CD14-positive monocyte (primary cell): ENCODE measurements at regions not wholly inside any gene's neighbourhood (a gene's known extent, or its start where the extent isn't known, plus 50 kb on each side); places are given as distances from the start of the nearest gene placed in this dataset.

Experiments
- DNase-seq, 3 donors: peaks; one replicate each; pipeline ENCODE4 v3.0.0-alpha.2; 2011 to 2022
- H2AFZ ChIP-seq: 2 replicates; pipeline ENCODE4 v1.6.0; 2012; ENCODE audit warnings: mild to moderate bottlenecking, low read depth, low read length, inconsistent platforms; ENCODE audit not compliant: insufficient read depth, poor library complexity, severe bottlenecking
- H3K27ac ChIP-seq, 2 donors: 1 replicate in 1 of 2; 2 replicates in 1 of 2; pipeline ENCODE4 v1.5.1; 2012 to 2013; ENCODE audit warnings: low read length in 2 of 2, control low read depth in 1 of 2, inconsistent platforms in 1 of 2, low read depth in 1 of 2, mild to moderate bottlenecking in 1 of 2
- H3K27me3 ChIP-seq, 2 donors: one replicate each; pipeline versions ENCODE4 v1.6.0 to v1.6.1; 2011 to 2013; ENCODE audit warnings: low read length in 2 of 2; ENCODE audit not compliant: control insufficient read depth in 2 of 2, insufficient read depth in 2 of 2
- H3K36me3 ChIP-seq, 2 donors: replicated peaks in 1 of 2; 1 replicate in 1 of 2; 2 replicates in 1 of 2; pipeline versions ENCODE4 v1.5.1 to v1.6.1; 2012 to 2013; ENCODE audit warnings: low read length in 2 of 2, control low read depth in 1 of 2, inconsistent platforms in 1 of 2, mild to moderate bottlenecking in 1 of 2; ENCODE audit not compliant: insufficient read depth in 2 of 2, control insufficient read depth in 1 of 2
- H3K4me1 ChIP-seq, 2 donors: 1 replicate in 1 of 2; 2 replicates in 1 of 2; pipeline versions ENCODE4 v1.5.1 to v1.6.1; 2012 to 2013; ENCODE audit warnings: low read length in 2 of 2, control low read depth in 1 of 2, inconsistent platforms in 1 of 2, mild to moderate bottlenecking in 1 of 2, moderate library complexity in 1 of 2; ENCODE audit not compliant: insufficient read depth in 2 of 2, control insufficient read depth in 1 of 2
- H3K4me2 ChIP-seq: replicated peaks from 2 replicates; pipeline ENCODE3; 2012; ENCODE audit warnings: low read length, moderate library complexity, mild to moderate bottlenecking; ENCODE audit not compliant: poor library complexity, severe bottlenecking; ENCODE audit errors: extremely low read depth
- H3K4me3 ChIP-seq, 3 experiments: fragments of 200-600 bp in 1 of 3; sonication (generic) in 1 of 3; replicated peaks in 1 of 3; 1 replicate in 2 of 3; 2 replicates in 1 of 3; pipeline ENCODE4 v1.5.1; 2011 to 2013; ENCODE audit warnings: low read length in 3 of 3, mild to moderate bottlenecking in 3 of 3, control low read depth in 2 of 3, low read depth in 2 of 3, inconsistent platforms in 1 of 3, moderate library complexity in 1 of 3
- H3K79me2 ChIP-seq: 2 replicates; pipeline ENCODE4 v1.6.0; 2012; ENCODE audit warnings: mild to moderate bottlenecking, control low read depth, inconsistent platforms, low read length, moderate library complexity; ENCODE audit not compliant: insufficient read depth
- H3K9ac ChIP-seq: 2 replicates; pipeline ENCODE4 v1.6.0; 2017; ENCODE audit warnings: low read length, mild to moderate bottlenecking; ENCODE audit not compliant: insufficient read depth, poor library complexity, severe bottlenecking
- H3K9me3 ChIP-seq, 2 donors: replicated peaks in 1 of 2; 1 replicate in 1 of 2; 2 replicates in 1 of 2; pipeline versions ENCODE4 v1.5.1 to v1.6.1; 2012 to 2013; ENCODE audit warnings: low read length in 2 of 2, control low read depth in 1 of 2; ENCODE audit not compliant: control insufficient read depth in 1 of 2, insufficient read depth in 1 of 2
- H4K20me1 ChIP-seq: 2 replicates; pipeline ENCODE4 v1.6.0; 2012; ENCODE audit warnings: mild to moderate bottlenecking, low read length, control low read depth, moderate library complexity; ENCODE audit not compliant: insufficient read depth
- H3K27ac Mint-ChIP-seq, 7 donors: one replicate each; pipeline ENCODE4 v1.8.0; 2020; ENCODE audit warnings: mild to moderate bottlenecking in 7 of 7, mixed read lengths in 7 of 7, moderate library complexity in 6 of 7, inconsistent platforms in 2 of 7
- H3K27me3 Mint-ChIP-seq, 3 donors: one replicate each; pipeline ENCODE4 v1.8.0; 2021 to 2022; ENCODE audit warnings: low read depth in 3 of 3, mild to moderate bottlenecking in 3 of 3, mixed read lengths in 3 of 3, moderate library complexity in 3 of 3, inconsistent platforms in 1 of 3
- H3K36me3 Mint-ChIP-seq, 2 donors: one replicate each; pipeline ENCODE4 v1.8.0; 2020; ENCODE audit warnings: mixed read lengths in 2 of 2, inconsistent platforms in 1 of 2, mild to moderate bottlenecking in 1 of 2
- H3K4me1 Mint-ChIP-seq: one replicate; pipeline ENCODE4 v1.8.0; 2020; ENCODE audit warnings: mild to moderate bottlenecking, mixed read lengths
- H3K4me3 Mint-ChIP-seq, 2 donors: one replicate each; pipeline ENCODE4 v1.8.0; 2020; ENCODE audit warnings: mild to moderate bottlenecking in 2 of 2, mixed read lengths in 2 of 2, moderate library complexity in 1 of 2
- H3K9me3 Mint-ChIP-seq, 7 donors: one replicate each; pipeline ENCODE4 v1.8.0; 2020 to 2022; ENCODE audit warnings: mixed read lengths in 7 of 7, mild to moderate bottlenecking in 6 of 7, moderate library complexity in 6 of 7, inconsistent platforms in 2 of 7
- CTCF ChIP-seq: fragments of 200-600 bp; IDR thresholded peaks from one replicate; pipeline ENCODE4 v1.8.0; 2022; ENCODE audit warnings: antibody characterized with exemption, mild to moderate bottlenecking
- WGBS: methylation state at CpG from one replicate; pipeline ENCODE4 v1.1.5; 2013; ENCODE audit warnings: missing lambda C conversion rate; ENCODE audit not compliant: insufficient coverage; 5-methylcytosine and 5-hydroxymethylcytosine counted together
- intact Hi-C, 2 donors: fragments of 100-400 bp; cut with micrococcal nuclease; formaldehyde crosslinking; loops; one replicate each; pipeline versions ENCODE4 v1.15.0 to v1.15.1; 2023

DNA sequence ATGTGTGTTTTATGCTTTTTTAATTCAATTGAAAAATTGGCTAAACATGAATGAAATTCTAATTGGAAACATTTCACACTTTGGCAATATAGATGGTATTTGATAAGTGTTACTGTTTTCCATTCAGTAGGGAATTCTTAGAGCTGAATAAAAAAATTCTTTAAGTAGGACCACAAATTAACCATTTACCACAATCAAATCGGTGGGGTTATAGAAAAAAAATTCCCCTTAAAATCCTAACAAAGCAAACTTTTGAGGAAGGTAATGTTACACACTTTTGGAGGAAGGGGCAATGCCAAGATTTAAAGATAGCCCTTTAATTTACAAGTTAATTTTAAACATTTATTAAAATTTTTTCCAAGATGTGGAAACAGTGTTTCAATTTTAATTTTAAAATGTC lies 279.0 kb upstream of the FIGN start:
- no peak overlapping the region for H3K27ac ChIP-seq
- no peaks in the 10 kb centered on the region for H3K9me3 ChIP-seq
- no peaks in the 10 kb centered on the region for H3K4me1 ChIP-seq
- no peak overlapping the region for H3K4me2 ChIP-seq
- no peaks in the 10 kb centered on the region for H4K20me1 ChIP-seq
- H3K36me3 Mint-ChIP-seq, result no peaks in the 10 kb centered on the region
- no peak overlapping the region for H3K27ac Mint-ChIP-seq
- intact Hi-C loops, result no loop called here
- no peak for DNase-seq
- H3K79me2 ChIP-seq, result no peaks in the 10 kb centered on the region
- H3K27me3 Mint-ChIP-seq, result no peaks in the 10 kb centered on the region
- H2AFZ ChIP-seq, result no peak overlapping the region
- no peak overlapping the region for H3K9ac ChIP-seq
- H3K9me3 Mint-ChIP-seq, result peaks cover 0 to 2% (median 0%) of the 10 kb centered on the region in 7 donors
- no peaks in the 10 kb centered on the region for H3K4me1 Mint-ChIP-seq
- no peak overlapping the region for H3K4me3 Mint-ChIP-seq
- no peak for TF ChIP-seq CTCF
- H3K36me3 ChIP-seq, result no peaks in the 10 kb centered on the region
- H3K27me3 ChIP-seq, result no peaks in the 10 kb centered on the region
- no CpG with 5 or more reads among the region's 1 CpG for WGBS
- H3K4me3 ChIP-seq, result no peak overlapping the region

- Histone ChIP-seq H3K27ac (no peak overlapping the region), H2AFZ (no peak overlapping the region), H3K36me3 (no peaks in the 10 kb centered on the region), H3K4me1 (no peaks in the 10 kb centered on the region), H3K27me3 (no peaks in the 10 kb centered on the region), H3K4me2 (no peak overlapping the region), H4K20me1 (no peaks in the 10 kb centered on the region), H3K9ac (no peak overlapping the region), H3K4me3 (no peak overlapping the region), H3K9me3 (no peaks in the 10 kb centered on the region), H3K79me2 (no peaks in the 10 kb centered on the region)
- TF ChIP-seq CTCF, result no peak
- intact Hi-C loops, result no loop called here
- WGBS, result 95% methylated on average over 7 of the region's 11 CpGs
- Mint-ChIP-seq H3K27me3 (no peaks in the 10 kb centered on the region), H3K4me1 (no peaks in the 10 kb centered on the region), H3K36me3 (no peaks in the 10 kb centered on the region), H3K27ac (no peak overlapping the region), H3K4me3 (no peak overlapping the region), H3K9me3 (peaks cover 0 to 2% (median 0%) of the 10 kb centered on the region in 7 donors)
- no peak for DNase-seq
Observed at GRCh38 chr2:164014068-164014731, 278.4 kb upstream of the FIGN start.
